ENCODE measurements at regions not wholly inside any gene's neighbourhood (a gene's known extent, or its start where the extent isn't known, plus 50 kb on each side); places are given as distances from the start of the nearest gene placed in this dataset.
"Not testable (repeated sequence)": the region's sequence is repeated elsewhere in the genome, so short reads cannot be mapped to it uniquely, and the experiment has no call there.

GRCh38 chr17:5898406-5898805 lies 171.8 kb upstream of the WSCD1 start:
- DNase-seq (ENCODE audit: low read depth in 2 of 2): no peak

GRCh38 chr17:5899496-5900195 lies 170.5 kb upstream of the WSCD1 start:
- no peak for DNase-seq (ENCODE audit: low read depth in 2 of 2)

DNA sequence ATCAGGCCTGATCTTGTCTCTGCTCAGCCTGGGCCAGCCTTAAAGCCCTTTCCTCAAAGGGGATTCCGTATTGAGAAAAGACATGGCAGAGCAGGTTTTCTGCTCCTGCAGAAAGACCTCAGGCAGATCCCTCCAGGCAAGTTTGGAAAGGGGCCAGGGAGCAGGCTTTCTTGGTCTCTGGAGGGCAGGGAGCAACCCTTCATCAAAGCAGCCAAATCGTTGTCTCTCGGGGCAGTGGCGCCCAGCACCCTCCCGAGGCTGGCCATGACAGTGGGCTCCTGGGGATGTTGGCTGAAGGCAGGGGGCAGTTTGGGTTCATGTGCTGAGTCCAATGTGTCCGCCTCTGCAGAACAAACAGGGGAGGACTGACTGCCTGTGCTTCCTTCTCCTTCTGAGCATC lies 168.4 kb upstream of the WSCD1 start:
- no peak for DNase-seq (ENCODE audit: low read depth in 2 of 2)

GRCh38 chr17:5902181-5903140 lies 167.7 kb upstream of the WSCD1 start:
- no peak for DNase-seq (ENCODE audit: low read depth in 2 of 2)

DNA sequence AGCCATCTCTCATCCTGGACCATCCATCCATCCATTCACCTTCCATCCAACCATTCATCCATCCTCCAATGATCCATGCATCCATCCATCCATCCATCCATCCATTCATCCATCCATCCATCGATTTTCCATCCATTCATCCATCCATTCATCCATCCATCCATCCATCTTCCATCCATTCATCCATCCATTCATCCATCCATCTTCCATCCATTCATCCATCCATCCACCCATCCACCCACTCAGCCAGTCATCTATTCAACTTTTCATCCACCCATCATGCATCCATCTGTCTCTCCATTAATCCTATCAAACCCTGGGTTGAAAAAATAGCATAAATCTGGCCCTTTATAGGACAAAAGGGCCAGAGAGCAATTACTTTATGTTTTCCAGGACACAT lies 158.3 kb upstream of the WSCD1 start:
- no peak for DNase-seq (ENCODE audit: low read depth in 2 of 2)

DNA sequence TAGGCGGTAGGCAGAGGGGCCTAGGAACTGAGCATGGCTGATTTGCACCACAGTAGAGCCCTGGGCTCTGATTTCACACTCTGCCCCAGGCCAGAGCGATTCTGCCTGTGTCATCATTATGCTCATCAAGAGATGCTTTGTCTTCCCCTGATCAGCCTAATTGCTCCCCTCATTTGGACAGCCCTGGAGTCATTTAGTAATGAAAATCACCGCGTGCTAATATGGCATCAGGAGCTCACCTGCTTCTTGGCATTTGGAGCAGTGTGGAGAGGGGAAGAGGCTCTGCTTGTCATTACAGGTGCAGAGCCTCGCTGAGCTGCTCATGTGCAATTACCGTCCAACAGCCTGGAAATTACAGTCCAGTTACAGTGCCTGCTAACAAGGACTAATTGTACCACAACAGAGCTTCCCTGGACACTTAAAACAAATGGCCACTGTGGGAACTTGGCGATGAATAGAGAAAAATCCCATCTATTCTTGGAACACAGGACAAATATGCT lies 157.1 kb upstream of the WSCD1 start:
- DNase-seq (ENCODE audit: low read depth in 2 of 2): no peak

GRCh38 chr17:5913641-5914040 lies 156.5 kb upstream of the WSCD1 start:
- no peak for DNase-seq (ENCODE audit: low read depth in 2 of 2)

GRCh38 chr17:5915337-5915736 lies 154.8 kb upstream of the WSCD1 start:
- DNase-seq (ENCODE audit: low read depth in 2 of 2): no peak

GRCh38 chr17:5919089-5919488 lies 151.1 kb upstream of the WSCD1 start:
- no peak for DNase-seq (ENCODE audit: low read depth in 2 of 2)

GRCh38 chr17:5921512-5922282 lies 148.5 kb upstream of the WSCD1 start:
- DNase-seq (ENCODE audit: low read depth in 2 of 2): no peak

DNA sequence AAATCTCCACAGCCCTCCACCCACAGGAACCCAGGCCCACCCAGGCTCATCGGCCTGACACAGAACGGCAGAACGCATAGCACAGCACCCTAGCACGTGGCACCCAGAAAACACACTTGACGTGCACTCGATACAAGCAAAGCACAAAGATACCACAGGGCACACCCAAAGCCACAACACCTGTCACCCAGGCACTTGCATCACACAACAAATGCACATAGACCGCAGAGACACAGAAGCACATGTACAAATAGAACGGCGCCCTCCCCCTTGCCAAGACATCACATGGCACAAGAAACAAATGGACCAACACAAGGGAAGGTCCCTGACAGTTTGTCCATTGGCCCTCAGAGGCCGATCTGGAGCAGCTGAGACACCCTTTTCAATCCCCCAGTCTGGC lies 147.7 kb upstream of the WSCD1 start:
- no peak for DNase-seq (ENCODE audit: low read depth in 2 of 2)

GRCh38 chr17:5929721-5930120 lies 140.5 kb upstream of the WSCD1 start:
- no peak for DNase-seq (ENCODE audit: low read depth in 2 of 2)

- not testable (repeated sequence) for DNase-seq (ENCODE audit: low read depth in 2 of 2)
These were observed 139.6 kb upstream of the WSCD1 start for GRCh38 chr17:5930555-5930954.

- DNase-seq (ENCODE audit: low read depth in 2 of 2): no peak
These were observed 138.6 kb upstream of the WSCD1 start for GRCh38 chr17:5931616-5932015.

DNA sequence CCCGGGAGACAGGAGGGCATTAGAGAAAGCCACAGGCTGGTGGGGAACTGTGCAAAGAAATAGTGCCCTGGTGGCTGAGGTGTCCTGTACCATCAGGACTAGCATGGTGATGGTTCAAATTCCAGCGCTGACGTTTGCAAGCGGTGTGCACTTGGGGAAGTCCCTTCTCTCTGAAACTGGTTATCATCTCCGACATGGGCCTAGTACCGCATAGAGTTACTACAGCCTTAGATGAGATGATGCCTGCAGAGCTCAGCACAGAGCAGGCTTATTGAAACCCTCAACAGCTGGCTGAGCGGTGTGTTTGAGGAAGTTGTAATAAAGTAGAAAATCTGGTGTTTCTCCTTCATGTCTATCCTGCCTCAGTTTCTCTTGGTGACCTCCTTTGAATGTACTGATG lies 136.7 kb upstream of the WSCD1 start:
- DNase-seq (ENCODE audit: low read depth in 2 of 2): no peak

DNA sequence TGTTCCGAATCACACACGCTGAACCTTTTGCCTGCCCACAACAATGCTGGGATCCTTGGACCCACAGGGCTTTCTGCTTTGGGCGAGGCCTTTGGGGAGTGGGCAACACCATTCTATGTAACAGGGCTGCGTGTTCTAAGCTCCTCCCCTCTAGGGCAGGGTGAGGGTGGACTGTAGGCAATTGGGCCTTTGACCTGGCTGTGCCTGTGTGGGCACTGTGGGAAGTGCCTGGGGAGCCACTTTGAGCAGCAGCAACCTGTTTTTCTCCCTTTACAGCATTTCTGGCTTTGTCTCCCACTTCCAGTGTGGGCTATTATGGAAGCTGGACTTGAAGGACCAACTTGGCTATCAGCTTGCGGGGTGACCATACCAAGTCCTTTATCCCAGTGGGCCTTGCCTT lies 128.9 kb upstream of the WSCD1 start:
- DNase-seq (ENCODE audit: low read depth in 2 of 2): no peak

GRCh38 chr17:5942687-5943086 lies 127.5 kb upstream of the WSCD1 start:
- DNase-seq (ENCODE audit: low read depth in 2 of 2): no peak

DNA sequence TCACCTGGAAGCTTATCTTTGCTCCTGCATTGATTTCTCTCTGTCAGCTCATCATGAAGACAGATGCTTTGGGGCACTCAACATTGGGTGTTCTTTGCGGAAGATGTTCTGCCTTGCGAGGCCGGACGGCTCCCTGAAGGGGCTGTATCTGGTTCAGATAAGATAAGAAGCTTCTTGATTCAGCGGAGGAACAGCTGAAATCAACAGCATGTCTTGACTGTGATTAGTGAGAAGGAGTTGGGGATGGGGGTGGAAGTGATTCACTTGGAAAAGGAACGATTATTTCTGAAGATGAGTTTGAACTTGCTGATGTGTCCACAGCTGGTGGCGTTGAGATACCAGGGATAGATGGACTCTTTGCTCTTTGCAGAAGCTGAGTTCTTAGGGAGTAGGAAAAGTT lies 126.9 kb upstream of the WSCD1 start:
- no peak for DNase-seq (ENCODE audit: low read depth in 2 of 2)

DNA sequence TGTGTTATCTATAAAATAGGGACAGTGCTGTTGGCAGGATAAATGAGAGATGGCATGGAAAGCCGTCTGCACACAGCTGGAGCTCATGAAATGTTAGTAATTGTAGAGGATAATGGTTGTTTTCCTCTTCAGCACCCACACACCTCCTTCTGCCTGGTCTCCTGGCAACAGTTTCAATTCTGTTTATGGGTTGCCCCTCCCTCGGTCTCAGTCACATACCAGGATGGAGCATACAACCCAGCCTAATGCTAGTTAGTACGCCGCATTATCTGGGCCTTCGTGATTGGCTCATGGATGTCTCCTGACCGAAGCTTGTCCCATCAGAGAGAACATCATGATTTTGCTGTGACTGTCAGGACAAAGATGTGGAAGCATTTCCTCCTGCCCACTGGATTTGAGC lies 126.2 kb upstream of the WSCD1 start:
- DNase-seq (ENCODE audit: low read depth in 2 of 2): no peak

DNA sequence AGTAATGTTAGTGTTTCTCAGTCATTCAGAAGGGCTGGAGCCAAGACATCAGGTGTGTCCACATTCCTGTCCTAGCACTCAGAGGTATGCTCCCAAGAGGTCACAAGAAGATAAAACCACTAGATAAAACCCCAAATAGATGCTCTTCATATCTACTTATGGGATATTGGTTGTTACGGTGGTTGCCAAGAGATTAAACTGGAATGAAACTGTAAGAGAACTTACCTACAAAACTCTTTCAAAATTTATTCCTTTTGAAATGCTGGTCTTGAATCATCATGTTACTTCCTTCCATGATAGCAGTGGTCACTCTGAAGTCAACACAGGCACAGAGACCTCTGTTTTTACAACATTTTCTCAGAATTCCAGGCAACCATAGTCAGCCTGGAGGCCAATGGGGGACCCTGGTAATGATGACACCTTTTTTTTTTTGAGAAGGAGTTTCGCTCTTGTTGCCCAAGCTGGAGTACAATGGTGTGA lies 122.4 kb upstream of the WSCD1 start:
- no peak for DNase-seq (ENCODE audit: low read depth in 2 of 2)

- no peak for DNase-seq (ENCODE audit: low read depth in 2 of 2)
These were observed 121.4 kb upstream of the WSCD1 start for GRCh38 chr17:5948811-5949210.

GRCh38 chr17:5950878-5951277 lies 119.3 kb upstream of the WSCD1 start:
- DNase-seq (ENCODE audit: low read depth in 2 of 2): no peak

All from stimulated activated CD8-positive, alpha-beta memory T cell treated with anti-CD3 and anti-CD28 coated beads, Interleukin-15, amount 100 ng/mL, for 4 hours (primary cell).